CD14-positive monocyte (primary cell): ENCODE measurements at regions not wholly inside any gene's neighbourhood (a gene's known extent, or its start where the extent isn't known, plus 50 kb on each side); places are given as distances from the start of the nearest gene placed in this dataset.

Experiments used
- DNase-seq, 3 donors: peaks; one replicate each; pipeline ENCODE4 v3.0.0-alpha.2; 2011 to 2022
- H2AFZ ChIP-seq: 2 replicates; pipeline ENCODE4 v1.6.0; 2012; ENCODE audit warnings: mild to moderate bottlenecking, low read depth, low read length, inconsistent platforms; ENCODE audit not compliant: insufficient read depth, poor library complexity, severe bottlenecking
- H3K27ac ChIP-seq, 2 donors: 1 replicate in 1 of 2; 2 replicates in 1 of 2; pipeline ENCODE4 v1.5.1; 2012 to 2013; ENCODE audit warnings: low read length in 2 of 2, control low read depth in 1 of 2, inconsistent platforms in 1 of 2, low read depth in 1 of 2, mild to moderate bottlenecking in 1 of 2
- H3K27me3 ChIP-seq, 2 donors: one replicate each; pipeline versions ENCODE4 v1.6.0 to v1.6.1; 2011 to 2013; ENCODE audit warnings: low read length in 2 of 2; ENCODE audit not compliant: control insufficient read depth in 2 of 2, insufficient read depth in 2 of 2
- H3K36me3 ChIP-seq, 2 donors: replicated peaks in 1 of 2; 1 replicate in 1 of 2; 2 replicates in 1 of 2; pipeline versions ENCODE4 v1.5.1 to v1.6.1; 2012 to 2013; ENCODE audit warnings: low read length in 2 of 2, control low read depth in 1 of 2, inconsistent platforms in 1 of 2, mild to moderate bottlenecking in 1 of 2; ENCODE audit not compliant: insufficient read depth in 2 of 2, control insufficient read depth in 1 of 2
- H3K4me1 ChIP-seq, 2 donors: 1 replicate in 1 of 2; 2 replicates in 1 of 2; pipeline versions ENCODE4 v1.5.1 to v1.6.1; 2012 to 2013; ENCODE audit warnings: low read length in 2 of 2, control low read depth in 1 of 2, inconsistent platforms in 1 of 2, mild to moderate bottlenecking in 1 of 2, moderate library complexity in 1 of 2; ENCODE audit not compliant: insufficient read depth in 2 of 2, control insufficient read depth in 1 of 2
- H3K4me2 ChIP-seq: replicated peaks from 2 replicates; pipeline ENCODE3; 2012; ENCODE audit warnings: low read length, moderate library complexity, mild to moderate bottlenecking; ENCODE audit not compliant: poor library complexity, severe bottlenecking; ENCODE audit errors: extremely low read depth
- H3K4me3 ChIP-seq, 3 experiments: fragments of 200-600 bp in 1 of 3; sonication (generic) in 1 of 3; replicated peaks in 1 of 3; 1 replicate in 2 of 3; 2 replicates in 1 of 3; pipeline ENCODE4 v1.5.1; 2011 to 2013; ENCODE audit warnings: low read length in 3 of 3, mild to moderate bottlenecking in 3 of 3, control low read depth in 2 of 3, low read depth in 2 of 3, inconsistent platforms in 1 of 3, moderate library complexity in 1 of 3
- H3K79me2 ChIP-seq: 2 replicates; pipeline ENCODE4 v1.6.0; 2012; ENCODE audit warnings: mild to moderate bottlenecking, control low read depth, inconsistent platforms, low read length, moderate library complexity; ENCODE audit not compliant: insufficient read depth
- H3K9ac ChIP-seq: 2 replicates; pipeline ENCODE4 v1.6.0; 2017; ENCODE audit warnings: low read length, mild to moderate bottlenecking; ENCODE audit not compliant: insufficient read depth, poor library complexity, severe bottlenecking
- H3K9me3 ChIP-seq, 2 donors: replicated peaks in 1 of 2; 1 replicate in 1 of 2; 2 replicates in 1 of 2; pipeline versions ENCODE4 v1.5.1 to v1.6.1; 2012 to 2013; ENCODE audit warnings: low read length in 2 of 2, control low read depth in 1 of 2; ENCODE audit not compliant: control insufficient read depth in 1 of 2, insufficient read depth in 1 of 2
- H4K20me1 ChIP-seq: 2 replicates; pipeline ENCODE4 v1.6.0; 2012; ENCODE audit warnings: mild to moderate bottlenecking, low read length, control low read depth, moderate library complexity; ENCODE audit not compliant: insufficient read depth
- H3K27ac Mint-ChIP-seq, 7 donors: one replicate each; pipeline ENCODE4 v1.8.0; 2020; ENCODE audit warnings: mild to moderate bottlenecking in 7 of 7, mixed read lengths in 7 of 7, moderate library complexity in 6 of 7, inconsistent platforms in 2 of 7
- H3K27me3 Mint-ChIP-seq, 3 donors: one replicate each; pipeline ENCODE4 v1.8.0; 2021 to 2022; ENCODE audit warnings: low read depth in 3 of 3, mild to moderate bottlenecking in 3 of 3, mixed read lengths in 3 of 3, moderate library complexity in 3 of 3, inconsistent platforms in 1 of 3
- H3K36me3 Mint-ChIP-seq, 2 donors: one replicate each; pipeline ENCODE4 v1.8.0; 2020; ENCODE audit warnings: mixed read lengths in 2 of 2, inconsistent platforms in 1 of 2, mild to moderate bottlenecking in 1 of 2
- H3K4me1 Mint-ChIP-seq: one replicate; pipeline ENCODE4 v1.8.0; 2020; ENCODE audit warnings: mild to moderate bottlenecking, mixed read lengths
- H3K4me3 Mint-ChIP-seq, 2 donors: one replicate each; pipeline ENCODE4 v1.8.0; 2020; ENCODE audit warnings: mild to moderate bottlenecking in 2 of 2, mixed read lengths in 2 of 2, moderate library complexity in 1 of 2
- H3K9me3 Mint-ChIP-seq, 7 donors: one replicate each; pipeline ENCODE4 v1.8.0; 2020 to 2022; ENCODE audit warnings: mixed read lengths in 7 of 7, mild to moderate bottlenecking in 6 of 7, moderate library complexity in 6 of 7, inconsistent platforms in 2 of 7
- WGBS: methylation state at CpG from one replicate; pipeline ENCODE4 v1.1.5; 2013; ENCODE audit warnings: missing lambda C conversion rate; ENCODE audit not compliant: insufficient coverage; 5-methylcytosine and 5-hydroxymethylcytosine counted together
- intact Hi-C, 2 donors: fragments of 100-400 bp; cut with micrococcal nuclease; formaldehyde crosslinking; loops; one replicate each; pipeline versions ENCODE4 v1.15.0 to v1.15.1; 2023
- TF ChIP-seq, protein P1 (sequence below): fragments of 200-600 bp; IDR thresholded peaks from one replicate; pipeline ENCODE4 v1.8.0; 2022; ENCODE audit warnings: antibody characterized with exemption, mild to moderate bottlenecking

- Mint-ChIP-seq H3K9me3 (peaks cover 0 to 5% (median 2%) of the 10 kb centered on the region in 7 donors), H3K4me1 (peaks cover 39% of the 10 kb centered on the region), H3K36me3 (no peaks in the 10 kb centered on the region), H3K27me3 (peaks cover 0 to 5% (median 0%) of the 10 kb centered on the region in 3 donors), H3K4me3 (no peak overlapping the region), H3K27ac (no peak overlapping the region)
- Histone ChIP-seq H4K20me1 (no peaks in the 10 kb centered on the region), H3K27ac (no peak overlapping the region), H3K9ac (no peak overlapping the region), H3K4me3 (no peak overlapping the region), H3K36me3 (no peaks in the 10 kb centered on the region), H3K4me1 (peaks cover 36 to 41% of the 10 kb centered on the region in 2 donors), H2AFZ (no peak overlapping the region), H3K79me2 (no peaks in the 10 kb centered on the region), H3K4me2 (no peak overlapping the region), H3K27me3 (no peaks in the 10 kb centered on the region), H3K9me3 (peaks cover 0 to 2% of the 10 kb centered on the region in 2 donors)
- WGBS = 96% methylated on average over 16 of the region's 16 CpGs
- no peak for DNase-seq
- TF ChIP-seq, protein P1, sequence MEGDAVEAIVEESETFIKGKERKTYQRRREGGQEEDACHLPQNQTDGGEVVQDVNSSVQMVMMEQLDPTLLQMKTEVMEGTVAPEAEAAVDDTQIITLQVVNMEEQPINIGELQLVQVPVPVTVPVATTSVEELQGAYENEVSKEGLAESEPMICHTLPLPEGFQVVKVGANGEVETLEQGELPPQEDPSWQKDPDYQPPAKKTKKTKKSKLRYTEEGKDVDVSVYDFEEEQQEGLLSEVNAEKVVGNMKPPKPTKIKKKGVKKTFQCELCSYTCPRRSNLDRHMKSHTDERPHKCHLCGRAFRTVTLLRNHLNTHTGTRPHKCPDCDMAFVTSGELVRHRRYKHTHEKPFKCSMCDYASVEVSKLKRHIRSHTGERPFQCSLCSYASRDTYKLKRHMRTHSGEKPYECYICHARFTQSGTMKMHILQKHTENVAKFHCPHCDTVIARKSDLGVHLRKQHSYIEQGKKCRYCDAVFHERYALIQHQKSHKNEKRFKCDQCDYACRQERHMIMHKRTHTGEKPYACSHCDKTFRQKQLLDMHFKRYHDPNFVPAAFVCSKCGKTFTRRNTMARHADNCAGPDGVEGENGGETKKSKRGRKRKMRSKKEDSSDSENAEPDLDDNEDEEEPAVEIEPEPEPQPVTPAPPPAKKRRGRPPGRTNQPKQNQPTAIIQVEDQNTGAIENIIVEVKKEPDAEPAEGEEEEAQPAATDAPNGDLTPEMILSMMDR = no peak
- intact Hi-C loops = no loop called here
Measured at GRCh38 chr1:67559222-67559700, 125.7 kb upstream of the GADD45A start.

GRCh38 chr1:67560580-67561255 lies 124.3 kb upstream of the GADD45A start:
- Mint-ChIP-seq H3K9me3 (peaks cover 0 to 7% (median 2%) of the 10 kb centered on the region in 7 donors), H3K36me3 (no peaks in the 10 kb centered on the region), H3K4me1 (peaks cover 43% of the 10 kb centered on the region), H3K4me3 (peak overlapping the region; percentile 27 to 65), H3K27ac (peak overlapping the region; percentile 53 to 79 (median 70)), H3K27me3 (peaks cover 0 to 2% (median 0%) of the 10 kb centered on the region in 3 donors)
- Histone ChIP-seq H3K27me3 (no peaks in the 10 kb centered on the region), H3K4me1 (peaks cover 36 to 43% of the 10 kb centered on the region in 2 donors), H3K9me3 (peaks cover 0 to 4% of the 10 kb centered on the region in 2 donors), H2AFZ (peak overlapping the region; percentile 35), H3K4me3 (peak overlapping the region in 1 of 3 experiments; percentile 28), H3K27ac (peak overlapping the region; percentile 42 to 46), H3K4me2 (peak overlapping the region; percentile 54), H4K20me1 (no peaks in the 10 kb centered on the region), H3K79me2 (no peaks in the 10 kb centered on the region), H3K36me3 (no peaks in the 10 kb centered on the region), H3K9ac (no peak overlapping the region)
- TF ChIP-seq, protein P1 = no peak
- intact Hi-C loops = loop anchor here in 1 of 2 donors (10.0 kb wide), 1 partner anchor 204 kb away; no protein-coding TSS in a partner anchor
- 63% methylated on average over 3 of the region's 10 CpGs for WGBS
- DNase-seq = peak; percentile 23 to 40 (median 38)
